ENCODE measurements at regions not wholly inside any gene's neighbourhood (a gene's known extent, or its start where the extent isn't known, plus 50 kb on each side); places are given as distances from the start of the nearest gene placed in this dataset.

DNA sequence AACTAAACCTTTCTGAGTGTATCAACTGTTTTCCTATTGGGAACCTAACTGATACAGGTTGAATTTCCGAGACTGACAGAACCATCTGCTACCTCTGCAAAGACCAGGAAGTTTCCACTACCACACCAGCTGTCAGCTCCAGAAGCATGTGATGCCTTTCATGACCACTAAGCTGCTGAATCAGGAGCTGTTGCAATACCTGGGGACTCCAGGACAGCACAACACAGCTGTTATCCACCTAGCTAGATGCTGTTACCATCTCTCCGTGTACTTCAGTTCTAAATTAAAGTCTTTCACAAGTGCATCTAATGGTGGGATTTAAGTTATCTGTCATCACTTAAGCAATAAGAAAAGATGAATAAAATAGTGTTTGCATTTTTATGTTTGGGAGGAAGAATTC lies 158.2 kb upstream of the IMPG1 start:
- intact Hi-C loops (cut with DNase I) = no loop called here
- Histone ChIP-seq H3K4me1 (no peaks in the 10 kb centered on the region), H3K9me3 (no peaks in the 10 kb centered on the region), H3K36me3 (no peaks in the 10 kb centered on the region), H3K27ac (no peak overlapping the region), H3K4me3 (no peak overlapping the region), H3K27me3 (ENCODE audit: low read depth) (no peaks in the 10 kb centered on the region)
- DNase-seq (no peak), ATAC-seq (no peak)
- TF ChIP-seq, protein P1, sequence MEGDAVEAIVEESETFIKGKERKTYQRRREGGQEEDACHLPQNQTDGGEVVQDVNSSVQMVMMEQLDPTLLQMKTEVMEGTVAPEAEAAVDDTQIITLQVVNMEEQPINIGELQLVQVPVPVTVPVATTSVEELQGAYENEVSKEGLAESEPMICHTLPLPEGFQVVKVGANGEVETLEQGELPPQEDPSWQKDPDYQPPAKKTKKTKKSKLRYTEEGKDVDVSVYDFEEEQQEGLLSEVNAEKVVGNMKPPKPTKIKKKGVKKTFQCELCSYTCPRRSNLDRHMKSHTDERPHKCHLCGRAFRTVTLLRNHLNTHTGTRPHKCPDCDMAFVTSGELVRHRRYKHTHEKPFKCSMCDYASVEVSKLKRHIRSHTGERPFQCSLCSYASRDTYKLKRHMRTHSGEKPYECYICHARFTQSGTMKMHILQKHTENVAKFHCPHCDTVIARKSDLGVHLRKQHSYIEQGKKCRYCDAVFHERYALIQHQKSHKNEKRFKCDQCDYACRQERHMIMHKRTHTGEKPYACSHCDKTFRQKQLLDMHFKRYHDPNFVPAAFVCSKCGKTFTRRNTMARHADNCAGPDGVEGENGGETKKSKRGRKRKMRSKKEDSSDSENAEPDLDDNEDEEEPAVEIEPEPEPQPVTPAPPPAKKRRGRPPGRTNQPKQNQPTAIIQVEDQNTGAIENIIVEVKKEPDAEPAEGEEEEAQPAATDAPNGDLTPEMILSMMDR (IDR thresholded peaks at IDR 0.05) = no peak

DNA sequence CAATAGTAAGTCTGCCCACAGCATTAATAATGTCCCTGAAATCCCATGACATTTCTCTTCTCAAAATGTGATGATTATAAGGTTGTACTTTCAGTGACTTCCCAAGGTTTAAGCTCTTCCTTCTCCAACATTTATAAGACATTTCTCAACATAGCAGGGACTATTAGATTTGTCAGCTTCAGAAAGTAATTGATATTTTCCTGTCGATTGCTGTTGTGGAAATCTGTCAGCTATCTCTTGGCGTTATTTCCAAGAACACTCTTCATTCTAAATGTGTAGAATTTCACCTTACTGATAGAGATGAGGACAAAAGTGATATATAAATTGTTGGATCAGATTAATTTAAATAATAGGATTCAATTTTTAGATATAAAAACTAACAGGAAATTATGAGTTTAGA lies 149.7 kb upstream of the IMPG1 start:
- intact Hi-C loops (cut with DNase I) = no loop called here
- TF ChIP-seq, protein P1 (IDR thresholded peaks at IDR 0.05) = no peak
- H3K27ac ChIP-seq = no peak overlapping the region

DNA sequence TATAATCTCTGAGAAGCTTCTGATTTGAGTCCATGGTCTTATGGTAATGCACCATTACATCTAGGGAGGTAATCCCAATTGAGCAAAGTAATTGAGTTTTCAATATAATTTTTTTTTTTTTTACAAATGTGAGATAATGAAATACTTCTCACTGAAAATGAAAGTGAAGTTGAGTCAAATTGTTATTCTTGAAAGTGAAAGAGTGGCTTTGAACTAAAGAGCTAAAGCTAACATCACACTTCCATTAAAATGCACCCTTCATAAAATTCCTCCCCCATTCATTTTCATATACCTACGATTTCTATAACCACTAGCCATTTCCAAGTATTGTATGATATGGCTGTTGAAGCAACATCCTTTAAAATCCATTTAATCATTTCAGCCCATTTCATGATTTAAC lies 149.1 kb upstream of the IMPG1 start:
- Histone ChIP-seq H3K4me1 (no peaks in the 10 kb centered on the region), H3K27me3 (ENCODE audit: low read depth) (no peaks in the 10 kb centered on the region), H3K36me3 (no peaks in the 10 kb centered on the region), H3K9me3 (no peaks in the 10 kb centered on the region), H3K27ac (no peak overlapping the region), H3K4me3 (no peak overlapping the region)
- no peak for DNase-seq
- intact Hi-C loops (cut with DNase I) = no loop called here
- ATAC-seq = no peak
- TF ChIP-seq, protein P1 (IDR thresholded peaks at IDR 0.05) = no peak

More for the DNA sequence above, 149.7 kb upstream of the IMPG1 start:
- Histone ChIP-seq H3K4me1 (no peaks in the 10 kb centered on the region), H3K27me3 (ENCODE audit: low read depth) (no peaks in the 10 kb centered on the region), H3K36me3 (no peaks in the 10 kb centered on the region), H3K4me3 (no peak overlapping the region), H3K9me3 (no peaks in the 10 kb centered on the region)
- DNase-seq (no peak), ATAC-seq (no peak)

DNA sequence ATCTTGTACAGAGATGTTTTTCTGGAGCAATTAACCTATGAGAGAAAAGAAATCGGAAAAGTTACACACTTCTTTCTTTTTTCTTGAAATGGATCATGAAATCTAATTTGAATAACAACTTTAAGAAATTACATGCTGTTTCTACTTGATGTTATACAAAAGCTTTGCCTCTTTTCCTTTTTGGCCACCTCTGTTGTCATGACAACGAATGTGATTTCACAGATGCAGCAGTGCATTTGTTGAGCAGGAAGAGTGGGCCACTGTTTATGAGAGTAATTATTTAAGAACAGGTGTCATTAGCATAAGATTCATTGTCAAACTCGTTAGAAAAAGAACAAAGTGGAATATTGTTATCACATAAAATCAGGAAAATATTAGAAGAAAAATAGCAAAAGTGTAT lies 148.3 kb upstream of the IMPG1 start:
- intact Hi-C loops (cut with DNase I) = no loop called here
- Histone ChIP-seq H3K9me3 (no peaks in the 10 kb centered on the region), H3K4me3 (no peak overlapping the region), H3K36me3 (no peaks in the 10 kb centered on the region), H3K4me1 (no peaks in the 10 kb centered on the region), H3K27ac (no peak overlapping the region), H3K27me3 (ENCODE audit: low read depth) (no peaks in the 10 kb centered on the region)
- ATAC-seq (no peak), DNase-seq (no peak)
- TF ChIP-seq, protein P1 (IDR thresholded peaks at IDR 0.05) = no peak

DNA sequence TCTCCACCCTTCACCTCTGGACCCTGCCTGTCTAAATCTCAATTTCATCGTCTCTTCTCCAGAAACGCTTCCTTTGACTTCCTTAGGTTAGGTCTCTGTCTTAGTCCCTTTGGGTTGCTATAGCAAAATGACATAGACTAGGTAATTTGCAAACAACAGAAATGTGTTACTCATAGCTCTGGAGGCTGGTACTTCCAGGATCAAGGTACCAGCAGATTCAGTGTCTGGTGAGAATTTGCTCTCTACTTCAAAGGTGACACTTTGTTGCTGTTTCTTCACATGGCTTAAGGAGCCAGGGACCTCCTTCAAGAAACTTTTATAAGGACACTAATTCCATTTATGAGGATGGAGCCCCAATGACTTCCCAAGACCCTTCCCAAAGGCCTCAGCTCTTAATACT lies 145.1 kb upstream of the IMPG1 start:
- ATAC-seq (no peak), DNase-seq (no peak)
- Histone ChIP-seq H3K4me1 (no peaks in the 10 kb centered on the region), H3K36me3 (no peaks in the 10 kb centered on the region), H3K9me3 (no peaks in the 10 kb centered on the region), H3K27ac (no peak overlapping the region), H3K27me3 (ENCODE audit: low read depth) (no peaks in the 10 kb centered on the region), H3K4me3 (no peak overlapping the region)
- intact Hi-C loops (cut with DNase I) = no loop called here
- TF ChIP-seq, protein P1 (IDR thresholded peaks at IDR 0.05) = no peak

DNA sequence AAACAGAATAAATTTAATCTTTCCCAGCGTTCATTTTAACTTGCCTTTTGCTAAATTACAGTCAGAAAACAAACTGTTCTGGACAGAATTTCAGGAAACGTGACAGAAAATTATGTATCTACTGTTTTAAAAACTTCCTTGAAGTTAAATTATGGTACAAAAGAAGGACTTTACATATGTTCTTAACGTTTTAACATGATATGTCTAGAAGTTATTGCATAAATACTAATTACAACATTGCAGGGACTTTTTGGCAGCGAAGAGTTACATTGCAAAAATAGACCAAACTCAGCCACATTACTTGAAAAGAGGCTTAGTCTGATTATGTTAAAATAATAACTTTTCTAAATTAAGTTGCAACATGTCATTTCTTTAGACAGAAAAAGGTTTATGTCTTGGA lies 142.1 kb upstream of the IMPG1 start:
- no peaks in the 10 kb centered on the region for H3K9me3 ChIP-seq
- H3K27ac ChIP-seq = no peak overlapping the region
- no peak for DNase-seq
- ATAC-seq = no peak
- TF ChIP-seq, protein P1 (IDR thresholded peaks at IDR 0.05) = no peak
- no peaks in the 10 kb centered on the region for H3K4me1 ChIP-seq
- H3K4me3 ChIP-seq = no peak overlapping the region
- H3K36me3 ChIP-seq = no peaks in the 10 kb centered on the region
- intact Hi-C loops (cut with DNase I) = no loop called here
- H3K27me3 ChIP-seq (ENCODE audit: low read depth) = no peaks in the 10 kb centered on the region

All from lower lobe of right lung (tissue), 2 donors.